Myocyte (in vitro differentiated cells): ENCODE measurements at regions not wholly inside any gene's neighbourhood (a gene's known extent, or its start where the extent isn't known, plus 50 kb on each side); places are given as distances from the start of the nearest gene placed in this dataset.

Experiments
- DNase-seq: peaks from one replicate; pipeline ENCODE4 v3.0.0-alpha.2; 2012; ENCODE audit warnings: low read depth

DNA sequence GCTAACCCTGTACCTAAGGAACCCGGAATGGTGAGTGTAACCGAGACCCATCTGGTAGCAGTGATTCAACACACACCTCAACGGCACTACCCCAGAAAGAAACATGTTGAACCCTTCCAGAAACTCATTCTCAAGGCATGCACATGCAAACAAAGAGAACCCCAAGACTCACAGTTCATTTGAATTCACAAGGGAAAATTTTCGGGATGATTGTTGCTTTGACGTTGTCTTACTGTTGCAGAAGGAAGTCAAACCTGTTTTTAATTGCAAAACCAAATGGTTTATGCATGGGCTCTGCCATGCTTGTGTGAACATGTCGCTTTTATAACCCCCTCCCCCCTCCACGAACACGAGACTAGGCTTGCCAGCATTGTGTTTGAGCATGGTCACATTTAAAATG, 539.7 kb downstream of the GATA3 start:
- no peak for DNase-seq

DNA sequence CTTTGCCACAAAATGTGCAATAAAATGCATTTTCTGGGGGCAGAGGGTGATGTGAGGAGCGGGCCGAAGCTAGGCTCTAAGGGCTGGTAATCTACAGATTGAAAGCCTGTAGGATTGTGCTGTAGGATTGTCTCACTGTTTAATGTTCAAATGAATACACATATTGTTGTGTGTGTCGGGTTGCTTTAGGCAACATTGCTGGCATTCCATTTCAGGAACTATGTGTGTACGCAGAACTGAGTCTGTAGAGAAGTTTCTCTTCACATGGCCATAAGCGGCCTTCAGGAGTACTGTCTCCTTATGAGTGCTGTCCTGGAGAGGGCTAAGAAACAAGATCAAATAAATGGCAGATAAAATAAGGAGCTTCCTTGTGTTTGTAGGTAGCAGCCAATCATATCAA, 540.2 kb downstream of the GATA3 start:
- DNase-seq: no peak

GRCh38 chr10:8595140-8595539, 540.7 kb downstream of the GATA3 start:
- DNase-seq: no peak

- DNase-seq: no peak
Measured at GRCh38 chr10:8596929-8597472, 542.5 kb downstream of the GATA3 start.

DNA sequence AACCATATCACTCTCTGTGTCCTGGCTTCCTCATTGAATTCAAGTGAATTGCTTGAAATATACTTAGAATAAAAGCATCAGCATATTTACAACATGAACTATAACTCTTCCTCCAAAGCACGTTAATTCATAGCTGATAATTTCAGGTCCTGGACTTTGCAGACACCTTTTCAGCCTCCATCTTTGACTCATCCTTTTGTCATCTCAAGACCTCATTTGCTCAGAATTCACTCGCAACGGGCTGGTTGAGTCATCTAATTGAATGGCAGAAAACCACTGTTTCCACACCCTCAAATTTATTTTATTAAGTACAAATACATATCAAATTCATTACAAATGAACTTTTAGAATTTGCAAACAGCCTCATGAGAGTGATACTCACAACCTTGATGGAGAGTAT, 545.7 kb downstream of the GATA3 start:
- no peak for DNase-seq

DNA sequence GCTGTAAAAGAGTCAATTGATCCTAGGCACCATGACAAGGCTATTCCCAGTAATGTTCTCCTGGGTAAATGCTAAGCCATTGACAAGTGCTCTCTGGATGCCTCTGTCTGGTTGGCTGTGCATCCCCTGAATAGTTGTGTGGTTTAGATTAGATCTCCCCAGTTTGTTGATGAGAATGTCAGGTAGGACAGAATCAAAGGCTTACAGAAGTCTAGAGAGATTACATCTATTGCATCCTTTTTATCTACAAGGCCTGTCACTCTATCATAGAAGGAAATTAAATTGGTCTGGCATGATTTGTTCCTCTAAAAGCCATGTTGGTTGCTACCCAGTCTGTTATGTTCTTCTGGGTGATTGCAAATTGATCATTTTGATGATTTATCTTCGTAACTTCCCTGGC, 548.3 kb downstream of the GATA3 start:
- no peak for DNase-seq

DNA sequence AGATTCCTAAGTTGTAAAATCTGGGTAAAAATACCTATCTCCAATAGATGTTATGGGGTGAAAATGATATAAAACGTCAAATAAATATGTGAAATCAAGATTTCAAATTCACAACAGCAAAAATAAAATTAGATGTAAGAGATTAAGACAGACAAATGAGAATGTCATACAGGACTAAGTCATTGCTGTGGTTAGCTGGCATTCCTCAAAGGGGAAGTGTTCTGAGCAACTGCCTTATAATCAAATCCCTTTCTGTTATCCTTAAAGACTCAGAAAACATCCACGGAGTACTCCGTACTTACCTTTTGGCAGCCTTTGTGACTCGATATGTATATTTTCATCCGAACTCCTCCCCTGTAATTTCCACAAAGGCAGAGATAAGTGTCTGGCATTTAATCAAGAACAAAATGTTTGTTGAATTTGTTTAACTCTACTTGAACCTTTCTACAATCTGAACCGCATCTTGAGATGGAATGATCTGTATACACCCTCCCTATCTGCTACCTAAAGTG, 559.6 kb downstream of the GATA3 start:
- DNase-seq: no peak

- no peak for DNase-seq
Measured at GRCh38 chr10:8615118-8615517, 560.6 kb downstream of the GATA3 start.

DNA sequence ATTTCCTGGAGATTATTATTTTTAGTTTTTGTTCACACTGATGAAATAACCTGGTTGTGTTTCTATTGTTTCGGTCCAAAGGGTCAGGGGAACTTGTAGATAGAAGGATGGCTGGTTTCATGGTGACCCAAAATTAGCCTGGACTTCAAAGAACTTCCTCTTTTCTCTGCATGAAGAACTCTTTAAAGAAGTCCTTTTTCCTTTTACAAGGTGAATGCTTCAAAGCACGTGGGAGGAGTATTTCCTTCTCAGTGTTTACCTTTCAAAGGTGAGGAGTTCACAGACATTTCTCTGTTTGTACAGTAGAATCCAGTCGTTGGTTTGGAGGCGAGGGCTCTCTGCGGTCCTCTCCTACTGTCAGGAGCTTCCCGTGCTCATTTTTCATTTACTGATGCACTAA, 561.7 kb downstream of the GATA3 start:
- DNase-seq: no peak

GRCh38 chr10:8617792-8618191, 563.3 kb downstream of the GATA3 start:
- DNase-seq: no peak

DNA sequence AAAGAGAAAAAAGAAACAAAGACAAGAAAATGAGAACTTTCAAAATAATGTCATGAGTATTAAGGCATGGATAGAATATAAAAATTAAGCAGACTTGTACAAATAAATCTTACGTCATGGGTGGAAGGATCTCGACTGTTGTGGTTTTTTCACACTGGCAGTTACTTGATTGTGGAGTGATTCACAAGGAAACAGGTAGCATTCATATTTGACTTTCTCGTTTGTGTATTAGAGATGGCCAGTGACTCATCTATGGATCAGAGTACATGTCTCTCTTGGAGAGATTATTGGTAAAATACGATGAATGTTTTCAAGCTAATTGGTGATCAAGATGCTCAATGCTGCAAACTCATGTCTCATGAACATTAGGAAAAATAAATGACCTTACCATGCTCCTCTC, 564.3 kb downstream of the GATA3 start:
- no peak for DNase-seq

GRCh38 chr10:8628351-8628750, 573.9 kb downstream of the GATA3 start:
- no peak for DNase-seq

GRCh38 chr10:8633909-8634308, 579.4 kb downstream of the GATA3 start:
- DNase-seq: no peak

GRCh38 chr10:8636371-8636770, 581.9 kb downstream of the GATA3 start:
- DNase-seq: no peak

DNA sequence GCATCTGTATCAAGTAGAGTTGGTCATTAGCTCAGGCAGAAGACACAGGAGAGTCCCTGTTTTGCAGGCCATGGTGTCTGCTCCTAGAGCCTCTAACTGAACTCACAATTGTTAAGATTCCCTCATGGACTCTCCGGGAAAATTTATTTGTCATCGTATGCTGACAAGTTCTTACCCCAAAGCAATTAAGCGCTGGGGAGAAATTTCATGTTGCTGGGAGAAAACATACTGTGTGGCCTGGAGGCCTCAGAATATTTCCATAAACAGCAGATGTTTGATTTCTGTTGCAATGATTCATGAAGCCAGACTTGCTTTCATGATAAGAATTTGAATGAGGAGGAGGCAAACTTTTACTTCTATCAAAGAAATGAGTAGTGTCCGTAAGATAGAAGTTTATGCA, 583.2 kb downstream of the GATA3 start:
- DNase-seq: no peak

DNA sequence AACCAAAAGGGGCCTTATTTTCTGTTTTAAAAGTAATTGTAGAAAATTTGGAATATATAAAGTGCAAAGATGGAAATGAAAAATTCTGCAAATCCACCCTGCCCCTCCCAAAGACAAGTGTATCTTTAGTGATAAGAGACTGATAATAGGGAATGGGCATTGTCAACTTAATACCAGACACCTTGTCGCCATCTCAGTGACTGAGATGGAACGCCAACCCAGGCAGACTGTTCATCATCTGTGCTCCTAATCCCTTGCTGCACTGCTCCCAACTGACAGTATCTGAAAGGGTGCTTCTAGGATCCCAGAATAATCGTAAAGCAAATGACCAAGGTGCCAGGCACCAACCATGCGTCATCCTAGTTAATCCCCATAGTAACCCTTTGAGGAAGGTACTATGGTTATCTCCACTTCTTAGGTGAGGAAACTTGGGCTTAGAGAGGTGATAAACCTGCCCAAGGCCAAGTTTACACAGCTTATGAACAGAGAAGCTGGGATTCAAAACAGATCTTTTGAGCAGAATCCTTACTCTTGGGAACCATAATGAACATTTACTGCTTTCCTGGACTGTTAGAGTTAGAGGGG, 583.7 kb downstream of the GATA3 start:
- no peak for DNase-seq

DNA sequence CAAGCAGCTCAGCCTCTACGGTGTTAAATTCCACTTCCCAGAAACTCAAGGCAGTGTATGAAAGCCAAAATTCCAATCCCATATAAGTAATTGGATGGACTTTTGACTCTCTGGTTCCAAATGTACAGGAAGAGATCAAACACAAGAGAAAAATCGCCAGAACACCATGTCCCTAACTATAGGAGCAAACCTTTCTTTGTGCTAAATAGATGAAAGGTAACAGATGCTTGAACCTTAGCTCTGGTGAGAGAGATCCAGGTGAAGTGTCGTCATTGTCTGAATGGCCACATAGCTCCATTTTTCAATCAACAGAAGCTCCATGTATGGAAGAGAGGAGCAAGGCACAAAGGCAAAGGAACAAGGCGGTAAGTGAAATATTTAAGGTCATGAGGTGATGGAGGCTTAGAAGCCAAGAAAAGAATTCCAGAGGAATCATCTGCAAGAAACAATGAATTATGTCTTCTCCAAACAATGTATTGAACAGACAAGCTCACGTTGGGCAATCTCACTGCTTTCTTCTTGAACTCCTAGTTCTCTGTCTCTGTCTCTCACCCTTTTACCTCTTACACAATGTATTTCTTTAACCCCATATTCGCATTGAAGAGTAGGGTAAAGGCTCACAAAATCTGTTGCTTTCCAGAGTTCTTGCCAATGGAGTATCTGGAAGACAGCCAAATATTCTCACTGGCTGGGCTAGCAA, 585.1 kb downstream of the GATA3 start:
- no peak for DNase-seq

DNA sequence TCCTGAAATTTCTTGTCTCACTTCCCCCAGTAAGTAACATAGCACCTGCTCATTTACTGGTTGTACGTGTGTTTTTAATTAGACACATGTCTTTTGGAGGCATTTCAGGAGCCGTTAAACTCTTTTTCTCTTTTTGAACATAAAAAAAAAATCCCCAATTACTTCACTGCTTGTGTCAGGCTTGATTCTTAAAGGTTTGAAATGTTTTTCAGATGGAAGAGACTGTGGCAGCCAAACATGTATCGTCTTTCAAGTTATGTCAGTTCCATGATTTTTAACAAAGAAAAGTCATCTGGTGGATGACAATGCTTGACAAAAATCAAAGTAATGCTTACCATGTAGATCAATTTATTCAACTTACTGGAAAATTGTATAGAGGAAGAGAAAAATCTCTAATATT, 585.8 kb downstream of the GATA3 start:
- no peak for DNase-seq

DNA sequence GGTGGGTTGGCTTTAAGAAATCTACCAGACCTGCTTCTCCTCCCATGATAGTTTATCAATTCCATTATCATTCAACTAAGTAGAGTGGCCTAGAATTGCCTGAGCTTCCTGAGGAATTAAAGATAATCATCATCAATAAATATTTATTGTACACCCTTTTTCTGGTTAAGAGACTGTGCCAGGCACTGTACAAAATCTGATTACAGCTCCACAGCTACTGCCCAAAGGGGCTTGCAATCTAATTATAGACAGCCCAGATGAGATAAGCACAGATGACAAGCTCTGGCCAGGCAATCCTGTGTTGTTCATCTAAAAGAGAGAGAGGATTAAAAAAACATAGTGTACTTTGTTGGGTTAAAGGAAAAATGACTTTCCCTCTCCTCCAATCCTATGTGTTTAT, 586.4 kb downstream of the GATA3 start:
- DNase-seq: no peak

DNA sequence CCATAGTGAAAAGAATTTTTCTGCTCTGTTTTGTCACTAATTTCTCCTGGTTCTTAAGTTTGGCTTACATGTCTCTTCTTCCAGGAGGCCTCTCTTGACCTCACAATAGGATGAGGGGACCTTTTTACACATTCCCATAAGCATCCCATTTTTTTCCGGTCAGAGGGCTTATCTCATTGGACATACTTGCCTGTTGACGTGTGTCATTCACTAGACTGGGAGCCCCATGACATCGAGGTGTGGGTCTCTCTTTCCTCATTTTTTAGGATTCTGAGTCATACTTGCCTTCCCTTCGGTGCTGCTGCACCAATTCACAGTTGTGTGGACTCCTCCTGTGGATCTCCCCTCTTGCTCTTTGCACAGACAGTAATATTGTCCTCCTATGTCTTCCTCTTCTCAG, 601.8 kb downstream of the GATA3 start:
- no peak for DNase-seq

- no peak for DNase-seq
Measured at GRCh38 chr10:8659982-8660381, 605.5 kb downstream of the GATA3 start.

DNA sequence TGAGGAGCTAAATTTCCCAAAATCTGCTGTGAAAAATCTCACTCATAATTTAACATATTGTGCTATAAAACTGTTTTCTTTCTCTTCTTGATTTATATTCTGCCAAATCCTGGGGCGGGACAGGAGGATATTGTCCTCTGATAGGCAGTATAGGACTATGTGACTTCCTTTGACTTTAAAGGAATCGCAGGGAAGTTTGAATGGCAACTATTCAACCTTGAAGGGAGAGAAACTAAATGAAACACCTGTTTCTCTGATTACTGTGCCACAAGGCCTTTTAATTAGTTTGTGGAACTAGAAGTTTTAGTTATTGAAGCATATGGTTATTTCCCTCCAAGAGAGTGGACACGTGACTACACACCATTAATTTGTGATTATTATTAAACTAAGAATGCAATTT, 607.4 kb downstream of the GATA3 start:
- no peak for DNase-seq

DNA sequence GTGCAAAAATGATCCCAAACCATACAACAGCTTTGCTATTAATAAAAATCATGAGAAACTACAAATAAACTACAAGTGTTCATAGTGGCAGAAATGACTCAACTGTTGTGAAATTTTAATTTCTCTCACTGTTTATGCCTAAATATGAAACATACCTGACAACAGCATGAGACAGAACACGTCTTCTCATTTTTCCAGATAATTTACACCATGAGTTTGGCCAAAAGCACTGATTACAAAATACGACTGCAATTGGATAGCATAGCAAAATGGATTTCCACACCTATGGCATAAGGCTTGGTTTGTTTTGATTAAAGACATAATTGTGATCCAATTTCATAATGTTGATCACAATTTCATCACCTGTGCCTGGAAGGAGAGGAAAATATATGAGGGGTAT, 608.6 kb downstream of the GATA3 start:
- DNase-seq: no peak
